Heart left ventricle (tissue), 16 donors: ENCODE measurements at regions not wholly inside any gene's neighbourhood (a gene's known extent, or its start where the extent isn't known, plus 50 kb on each side); places are given as distances from the start of the nearest gene placed in this dataset.

Experiments used
- ATAC-seq, 4 donors: fragments of 200-7000 bp; cut with Tn5 transposase; one replicate each; pipeline ENCODE4 v1.9.1; 2020 to 2022; ENCODE audit warnings: moderate library complexity in 4 of 4, mild to moderate bottlenecking in 3 of 4, moderate number of reproducible peaks in 1 of 4
- DNase-seq, 5 donors: peaks; one replicate each; pipeline ENCODE4 v3.0.0-alpha.2; 2020
- H3K27ac ChIP-seq, 12 donors: fragments of 200-600 bp; sonication (generic) in 4 of 12; one replicate each; pipeline versions ENCODE4 v1.5.0 to v1.8.0; 2016 to 2022; ENCODE audit warnings: mild to moderate bottlenecking in 2 of 12
- H3K27me3 ChIP-seq, 9 donors: fragments of 200-600 bp; sonication (generic) in 2 of 9; one replicate each; pipeline versions ENCODE4 v1.5.1 to v1.8.0; 2016 to 2022; ENCODE audit warnings: mild to moderate bottlenecking in 3 of 9
- H3K36me3 ChIP-seq, 9 donors: fragments of 200-600 bp; sonication (generic) in 2 of 9; one replicate each; pipeline versions ENCODE4 v1.5.0 to v1.8.0; 2018 to 2022; ENCODE audit warnings: mild to moderate bottlenecking in 2 of 9
- H3K4me1 ChIP-seq, 12 donors: fragments of 200-600 bp; sonication (generic) in 4 of 12; one replicate each; pipeline versions ENCODE4 v1.5.0 to v1.8.0; 2016 to 2022; ENCODE audit warnings: mild to moderate bottlenecking in 3 of 12
- H3K4me3 ChIP-seq, 12 donors: fragments of 200-600 bp; sonication (generic) in 4 of 12; one replicate each; pipeline versions ENCODE4 v1.5.0 to v1.8.0; 2017 to 2022; ENCODE audit warnings: mild to moderate bottlenecking in 9 of 12, moderate library complexity in 4 of 12
- H3K9me3 ChIP-seq, 12 donors: fragments of 200-600 bp; sonication (generic) in 4 of 12; one replicate each; pipeline versions ENCODE4 v1.5.0 to v1.8.0; 2016 to 2022; ENCODE audit warnings: mild to moderate bottlenecking in 1 of 12
- POLR2A ChIP-seq, 2 donors: fragments of 450-650 bp; IDR thresholded peaks; one replicate each; pipeline ENCODE4 v1.6.1; 2017; ENCODE audit warnings: antibody characterized with exemption in 2 of 2, mild to moderate bottlenecking in 2 of 2, moderate library complexity in 2 of 2
- WGBS, 4 donors: extraction: QIAGEN DNeasy Blood & Tissue Kit in 2 of 4; methylation state at CpG; one replicate each; pipeline versions ENCODE4 v1.1.5 to v1.1.7; 2013 to 2018; 5-methylcytosine and 5-hydroxymethylcytosine counted together
- intact Hi-C, 10 donors: fragments of 100-400 bp; cut with DNase I; formaldehyde crosslinking; loops; one replicate each; pipeline versions ENCODE4 v1.11.1 to v1.14.2; 2022
- TF ChIP-seq, protein P1 (sequence below), 12 donors: fragments of 200-600 bp; sonication (generic) in 4 of 12; IDR thresholded peaks; one replicate each; pipeline versions ENCODE4 v1.5.0 to v1.8.0; 2018 to 2022; ENCODE audit warnings: antibody characterized with exemption in 12 of 12, mild to moderate bottlenecking in 5 of 12
- donor health status: ischemic (EF 13 %, LVEDD 7.1; RV severe dilation, severe dysfunction).
- donor health status: healthy with polysubstance abuse.
- donor health status: DM: no; HTN: yes; CAD: no.
- donor health status: DM: no; HTN: no; CAD: no.
- donor health status: ischemic (EF 25% LVEDD 6.9; RV normal size, moderate dysfunction).
- donor health status: ischemic (EF 25% LVEDD 5.7; RV mildly dilated, moderate dysfunction).
- donor health status: healthy.
- donor health status: DM: yes; HTN: yes; CAD: no.
- donor health status: ischemic (EF 35%, LVEDD 5.7; RV mildly dilated, moderate dysfunction).
- donor health status: nonischemic (EF 11% LVEDD 7.7; RV severe dilation, severe dysfunction).
- donor health status: DM: yes; HTN: yes; CAD: no.
- donor health status: PGD.
- donor health status: ischemic (EF 29% LVEDD 5.4; RV normal size, mild dysfunction).
- donor health status: nonischemic (EF 23%, LVEDD 6.1; RV moderate dilation, normal function).

DNA sequence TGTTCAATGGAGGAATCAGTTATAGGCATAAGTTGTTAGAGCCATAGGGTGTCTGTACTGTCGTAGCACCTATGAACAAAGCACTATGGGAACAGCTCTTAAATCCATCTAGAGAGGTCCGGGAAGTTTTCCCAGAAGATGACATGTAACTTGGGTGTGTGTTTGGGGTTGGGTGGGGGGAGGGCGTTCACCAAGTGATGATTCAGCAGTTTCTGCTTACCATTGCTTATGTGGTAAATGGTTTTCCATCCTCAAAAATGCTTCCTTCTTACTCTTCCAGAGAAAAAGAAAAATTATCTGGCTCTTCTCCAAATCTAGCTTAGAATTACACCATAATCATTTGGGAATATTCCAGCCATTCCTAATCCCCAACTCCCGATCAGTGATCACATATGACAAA lies 361.1 kb upstream of the ZNF521 start:
- H3K27ac ChIP-seq: no peak overlapping the region
- 73 to 91% (median 84%) methylated on average over 4 of the region's 4 CpGs for WGBS, 4 donors
- H3K27me3 ChIP-seq: no peaks in the 10 kb centered on the region
- H3K36me3 ChIP-seq: no peaks in the 10 kb centered on the region
- ATAC-seq: no peak
- intact Hi-C loops: no loop called here
- H3K4me3 ChIP-seq: no peak overlapping the region
- no peaks in the 10 kb centered on the region for H3K4me1 ChIP-seq
- peaks cover 0 to 15% (median 3%) of the 10 kb centered on the region in 12 donors for H3K9me3 ChIP-seq
- TF ChIP-seq POLR2A (IDR thresholded peaks at IDR 0.05): no peak
- TF ChIP-seq, protein P1, sequence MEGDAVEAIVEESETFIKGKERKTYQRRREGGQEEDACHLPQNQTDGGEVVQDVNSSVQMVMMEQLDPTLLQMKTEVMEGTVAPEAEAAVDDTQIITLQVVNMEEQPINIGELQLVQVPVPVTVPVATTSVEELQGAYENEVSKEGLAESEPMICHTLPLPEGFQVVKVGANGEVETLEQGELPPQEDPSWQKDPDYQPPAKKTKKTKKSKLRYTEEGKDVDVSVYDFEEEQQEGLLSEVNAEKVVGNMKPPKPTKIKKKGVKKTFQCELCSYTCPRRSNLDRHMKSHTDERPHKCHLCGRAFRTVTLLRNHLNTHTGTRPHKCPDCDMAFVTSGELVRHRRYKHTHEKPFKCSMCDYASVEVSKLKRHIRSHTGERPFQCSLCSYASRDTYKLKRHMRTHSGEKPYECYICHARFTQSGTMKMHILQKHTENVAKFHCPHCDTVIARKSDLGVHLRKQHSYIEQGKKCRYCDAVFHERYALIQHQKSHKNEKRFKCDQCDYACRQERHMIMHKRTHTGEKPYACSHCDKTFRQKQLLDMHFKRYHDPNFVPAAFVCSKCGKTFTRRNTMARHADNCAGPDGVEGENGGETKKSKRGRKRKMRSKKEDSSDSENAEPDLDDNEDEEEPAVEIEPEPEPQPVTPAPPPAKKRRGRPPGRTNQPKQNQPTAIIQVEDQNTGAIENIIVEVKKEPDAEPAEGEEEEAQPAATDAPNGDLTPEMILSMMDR (IDR thresholded peaks at IDR 0.05): no peak
- DNase-seq: no peak

DNA sequence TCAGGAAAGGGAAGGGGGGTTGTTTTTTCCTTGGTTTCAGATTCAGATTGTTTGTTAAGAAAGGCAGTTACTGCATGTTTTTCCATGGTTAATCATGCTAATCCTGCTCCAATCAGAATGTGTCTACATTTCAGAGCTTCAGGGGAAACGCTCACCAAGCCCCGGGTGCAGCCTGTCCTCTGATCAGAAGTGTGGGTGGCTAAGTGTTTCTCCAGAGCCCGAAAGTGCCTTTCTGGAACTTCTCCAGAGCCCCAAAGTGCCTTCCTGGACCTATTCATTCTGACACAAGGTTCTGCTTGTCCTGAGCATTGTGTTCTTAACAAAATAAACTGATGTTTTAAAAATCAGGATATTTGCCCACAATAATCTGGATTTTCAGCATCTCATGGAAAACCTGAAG lies 359.0 kb upstream of the ZNF521 start:
- ATAC-seq: no peak
- H3K36me3 ChIP-seq: no peaks in the 10 kb centered on the region
- peaks cover 0 to 10% (median 3%) of the 10 kb centered on the region in 12 donors for H3K9me3 ChIP-seq
- no peak for DNase-seq
- 46 to 58% (median 52%) methylated on average over 3 of the region's 3 CpGs for WGBS, 4 donors
- H3K4me1 ChIP-seq: no peaks in the 10 kb centered on the region
- intact Hi-C loops: no loop called here
- H3K27me3 ChIP-seq: no peaks in the 10 kb centered on the region
- TF ChIP-seq, protein P1 (IDR thresholded peaks at IDR 0.05): no peak
- no peak for TF ChIP-seq POLR2A (IDR thresholded peaks at IDR 0.05)
- H3K4me3 ChIP-seq: no peak overlapping the region
- no peak overlapping the region for H3K27ac ChIP-seq

DNA sequence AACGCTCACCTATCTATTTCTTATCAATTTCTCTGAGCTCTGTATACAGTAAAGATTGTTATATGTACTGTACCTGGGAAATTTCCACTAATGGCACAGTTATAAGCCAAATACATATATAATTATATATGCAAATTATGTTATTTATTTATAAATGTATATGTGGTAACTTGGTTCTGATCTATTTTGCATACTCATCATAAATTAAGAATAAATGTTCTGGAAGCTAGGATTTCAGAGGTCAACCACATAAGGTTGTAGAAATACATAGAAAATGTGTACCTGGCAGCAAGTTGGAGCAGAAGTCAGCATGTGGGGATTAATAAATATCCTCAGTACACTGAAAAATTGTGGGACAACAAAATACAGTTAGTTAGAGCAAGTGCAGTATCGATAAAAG lies 353.7 kb upstream of the ZNF521 start:
- intact Hi-C loops: no loop called here
- H3K36me3 ChIP-seq: no peaks in the 10 kb centered on the region
- ATAC-seq: no peak
- H3K9me3 ChIP-seq: no peaks in the 10 kb centered on the region
- no peaks in the 10 kb centered on the region for H3K4me1 ChIP-seq
- DNase-seq: no peak
- H3K4me3 ChIP-seq: no peak overlapping the region
- TF ChIP-seq, protein P1 (IDR thresholded peaks at IDR 0.05): no peak
- TF ChIP-seq POLR2A (IDR thresholded peaks at IDR 0.05): no peak
- H3K27ac ChIP-seq: no peak overlapping the region
- 87 to 91% (median 89%) methylated on average over 2 of the region's 2 CpGs for WGBS, 4 donors
- H3K27me3 ChIP-seq: peaks cover 0 to 3% (median 0%) of the 10 kb centered on the region in 9 donors

DNA sequence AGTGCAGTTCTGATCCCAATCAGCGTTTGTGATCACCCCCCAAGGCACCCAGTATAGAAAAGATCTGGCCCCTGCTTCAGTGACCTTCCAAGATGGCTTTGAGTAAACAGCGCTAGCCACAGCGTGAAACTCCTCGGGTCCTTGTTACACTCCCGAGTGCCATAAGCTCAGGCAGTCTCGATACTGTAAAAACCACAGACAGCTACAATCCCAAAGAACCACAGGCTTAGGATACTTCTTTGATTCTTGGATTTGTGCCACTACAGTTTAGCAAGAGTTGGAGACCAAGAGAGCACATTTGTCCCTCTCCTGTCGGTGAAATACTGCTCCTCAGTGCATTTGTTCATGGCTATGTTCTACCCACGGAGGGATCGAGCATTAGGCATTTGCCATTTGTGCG lies 352.5 kb upstream of the ZNF521 start:
- ATAC-seq: no peak
- Histone ChIP-seq H3K4me3 (no peak overlapping the region), H3K9me3 (no peaks in the 10 kb centered on the region), H3K27ac (no peak overlapping the region), H3K27me3 (peaks cover 0 to 3% (median 0%) of the 10 kb centered on the region in 9 donors), H3K4me1 (no peaks in the 10 kb centered on the region), H3K36me3 (no peaks in the 10 kb centered on the region)
- intact Hi-C loops: no loop called here
- no peak for DNase-seq
- TF ChIP-seq, protein P1 (IDR thresholded peaks at IDR 0.05): no peak
- no peak for TF ChIP-seq POLR2A (IDR thresholded peaks at IDR 0.05)
- WGBS, 4 donors: 86 to 94% (median 90%) methylated on average over 10 of the region's 10 CpGs
